Activated T-helper 2 cell treated with anti-CD3 and anti-CD28 coated beads, Interferon-gamma antibody, Interleukin-2, Interleukin-4, amounts not matched to agents 10 μg/mL and 5 μg/mL and 100 μg/mL, durations not matched to agents 14 hours and 24 hours and 36 hours (primary cell): ENCODE measurements at regions not wholly inside any gene's neighbourhood (a gene's known extent, or its start where the extent isn't known, plus 50 kb on each side); places are given as distances from the start of the nearest gene placed in this dataset.

ENCODE experiments used
- DNase-seq: peaks from one replicate; pipeline ENCODE4 v3.0.0; 2021; ENCODE audit warnings: low spot score
- H3K27ac Mint-ChIP-seq: one replicate; pipeline ENCODE4 v1.8.0; 2021; ENCODE audit warnings: mixed read lengths
- H3K27me3 Mint-ChIP-seq: one replicate; pipeline ENCODE4 v1.8.0; 2021; ENCODE audit warnings: low read depth, mixed read lengths
- H3K36me3 Mint-ChIP-seq: one replicate; pipeline ENCODE4 v1.8.0; 2021; ENCODE audit warnings: low read depth, mixed read lengths
- H3K4me1 Mint-ChIP-seq: one replicate; pipeline ENCODE4 v1.8.0; 2021; ENCODE audit warnings: low read depth, mixed read lengths
- H3K4me3 Mint-ChIP-seq: one replicate; pipeline ENCODE4 v1.8.0; 2021; ENCODE audit warnings: low read depth, mild to moderate bottlenecking, moderate library complexity, mixed read lengths
- H3K9me3 Mint-ChIP-seq: one replicate; pipeline ENCODE4 v1.8.0; 2021; ENCODE audit warnings: mixed read lengths
- intact Hi-C: fragments of 100-400 bp; cut with micrococcal nuclease; formaldehyde crosslinking; loops from one replicate; pipeline ENCODE4 v1.15.1; 2023

- Mint-ChIP-seq H3K27me3 (no peaks in the 10 kb centered on the region), H3K4me1 (no peaks in the 10 kb centered on the region), H3K36me3 (no peaks in the 10 kb centered on the region), H3K9me3 (peaks cover 18% of the 10 kb centered on the region), H3K4me3 (no peak overlapping the region), H3K27ac (no peak overlapping the region)
- no peak for DNase-seq
- intact Hi-C loops = no loop called here
These were observed 574.7 kb downstream of the PCDH7 start for GRCh38 chr4:31294655-31295480.

DNA sequence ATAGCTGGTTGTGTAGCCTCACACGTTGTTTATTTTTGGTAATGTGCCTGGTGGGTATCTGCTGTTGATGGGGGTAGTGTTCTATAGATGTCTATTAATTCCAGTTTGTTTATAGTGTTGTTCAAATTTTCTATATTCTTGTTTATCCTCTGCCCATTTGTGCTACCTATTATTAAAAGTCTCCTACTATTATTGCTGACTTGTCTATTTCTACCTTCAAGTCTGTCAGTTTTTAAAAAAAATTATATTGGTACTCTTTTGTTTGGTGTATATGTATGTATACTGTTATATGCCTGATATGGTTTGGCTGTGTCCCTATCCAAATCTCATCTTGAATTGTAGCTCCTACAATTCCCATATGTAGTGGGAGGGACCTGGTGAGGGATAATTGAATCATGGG lies 578.6 kb downstream of the PCDH7 start:
- Mint-ChIP-seq H3K27ac (no peak overlapping the region), H3K4me1 (no peaks in the 10 kb centered on the region), H3K4me3 (no peak overlapping the region), H3K9me3 (peaks cover 23% of the 10 kb centered on the region), H3K27me3 (no peaks in the 10 kb centered on the region), H3K36me3 (no peaks in the 10 kb centered on the region)
- intact Hi-C loops = no loop called here
- DNase-seq = no peak

DNA sequence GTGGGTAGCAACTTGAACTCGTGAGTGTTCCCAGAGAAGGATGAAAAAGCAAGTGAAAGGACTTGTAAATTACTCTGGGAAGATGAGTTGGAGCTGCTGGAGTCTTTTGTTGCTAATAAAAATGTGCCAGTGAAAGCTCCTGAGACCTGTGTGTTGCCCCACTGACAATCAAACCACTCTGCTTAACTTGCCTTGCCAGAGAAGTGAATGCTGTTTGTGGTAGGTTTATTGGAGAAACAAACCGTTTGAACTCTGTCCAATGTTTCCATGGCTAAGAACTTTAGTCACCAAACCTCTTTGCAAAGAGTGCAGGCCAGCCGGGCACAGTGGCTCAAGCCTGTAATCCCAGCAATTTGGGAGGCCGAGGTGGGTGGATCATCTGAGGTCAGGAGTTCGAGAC lies 586.9 kb downstream of the PCDH7 start:
- Mint-ChIP-seq H3K36me3 (no peaks in the 10 kb centered on the region), H3K4me1 (no peaks in the 10 kb centered on the region), H3K27me3 (no peaks in the 10 kb centered on the region), H3K4me3 (no peak overlapping the region), H3K27ac (no peak overlapping the region), H3K9me3 (peaks cover 31% of the 10 kb centered on the region)
- DNase-seq = no peak
- intact Hi-C loops = no loop called here

DNA sequence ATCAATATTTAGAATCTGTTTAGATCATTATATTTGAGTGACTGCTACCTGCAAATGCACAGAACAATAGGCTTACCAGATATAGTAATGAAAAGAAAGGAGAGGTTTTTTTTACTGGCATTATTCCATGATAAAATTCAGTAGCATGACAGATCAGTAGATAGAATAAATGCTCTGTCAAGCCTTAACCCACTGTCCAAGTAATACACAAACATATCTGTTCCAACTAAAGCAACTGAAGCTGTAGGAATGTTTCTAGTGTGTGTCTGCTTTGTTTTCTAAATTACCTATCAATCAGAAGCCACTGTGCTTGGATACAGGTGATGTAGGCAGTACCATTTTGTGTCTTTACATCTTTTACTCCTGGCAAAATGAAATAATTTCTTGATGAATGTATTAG lies 604.6 kb downstream of the PCDH7 start:
- H3K27me3 Mint-ChIP-seq = no peaks in the 10 kb centered on the region
- H3K9me3 Mint-ChIP-seq = peaks cover 17% of the 10 kb centered on the region
- H3K27ac Mint-ChIP-seq = no peak overlapping the region
- no peaks in the 10 kb centered on the region for H3K4me1 Mint-ChIP-seq
- intact Hi-C loops = no loop called here
- no peaks in the 10 kb centered on the region for H3K36me3 Mint-ChIP-seq
- no peak overlapping the region for H3K4me3 Mint-ChIP-seq
- no peak for DNase-seq

DNA sequence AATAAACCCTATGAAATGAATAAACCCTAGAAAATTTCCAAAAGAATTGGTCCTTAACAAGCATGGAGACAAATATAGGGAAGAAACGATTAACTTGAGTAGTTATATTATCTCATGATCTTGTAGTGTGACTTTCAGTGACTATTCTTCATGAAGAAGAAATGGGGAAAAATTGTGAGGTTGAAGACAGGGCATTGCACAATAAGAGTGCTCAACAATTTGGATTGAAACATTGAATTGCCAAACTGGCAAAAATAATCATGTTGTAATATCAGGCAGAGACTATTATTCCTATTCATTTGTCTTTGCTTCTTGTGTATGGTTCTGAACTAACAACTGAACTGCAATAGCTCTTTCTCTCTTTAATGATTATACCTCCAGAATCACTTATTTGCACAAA lies 605.1 kb downstream of the PCDH7 start:
- H3K4me3 Mint-ChIP-seq = no peak overlapping the region
- no peaks in the 10 kb centered on the region for H3K4me1 Mint-ChIP-seq
- no peak for DNase-seq
- H3K36me3 Mint-ChIP-seq = no peaks in the 10 kb centered on the region
- no peaks in the 10 kb centered on the region for H3K27me3 Mint-ChIP-seq
- H3K9me3 Mint-ChIP-seq = peaks cover 17% of the 10 kb centered on the region
- intact Hi-C loops = no loop called here
- H3K27ac Mint-ChIP-seq = no peak overlapping the region

- DNase-seq = no peak
- peaks cover 15% of the 10 kb centered on the region for H3K9me3 Mint-ChIP-seq
- no peaks in the 10 kb centered on the region for H3K36me3 Mint-ChIP-seq
- no peaks in the 10 kb centered on the region for H3K4me1 Mint-ChIP-seq
- H3K4me3 Mint-ChIP-seq = no peak overlapping the region
- H3K27ac Mint-ChIP-seq = no peak overlapping the region
- intact Hi-C loops = no loop called here
- no peaks in the 10 kb centered on the region for H3K27me3 Mint-ChIP-seq
These were observed 606.9 kb downstream of the PCDH7 start for GRCh38 chr4:31327031-31327430.

- Mint-ChIP-seq H3K4me1 (no peaks in the 10 kb centered on the region), H3K27ac (no peak overlapping the region), H3K4me3 (no peak overlapping the region), H3K27me3 (no peaks in the 10 kb centered on the region), H3K9me3 (peaks cover 11% of the 10 kb centered on the region), H3K36me3 (no peaks in the 10 kb centered on the region)
- DNase-seq = no peak
- intact Hi-C loops = no loop called here
These were observed 608.8 kb downstream of the PCDH7 start for GRCh38 chr4:31328932-31329331.

DNA sequence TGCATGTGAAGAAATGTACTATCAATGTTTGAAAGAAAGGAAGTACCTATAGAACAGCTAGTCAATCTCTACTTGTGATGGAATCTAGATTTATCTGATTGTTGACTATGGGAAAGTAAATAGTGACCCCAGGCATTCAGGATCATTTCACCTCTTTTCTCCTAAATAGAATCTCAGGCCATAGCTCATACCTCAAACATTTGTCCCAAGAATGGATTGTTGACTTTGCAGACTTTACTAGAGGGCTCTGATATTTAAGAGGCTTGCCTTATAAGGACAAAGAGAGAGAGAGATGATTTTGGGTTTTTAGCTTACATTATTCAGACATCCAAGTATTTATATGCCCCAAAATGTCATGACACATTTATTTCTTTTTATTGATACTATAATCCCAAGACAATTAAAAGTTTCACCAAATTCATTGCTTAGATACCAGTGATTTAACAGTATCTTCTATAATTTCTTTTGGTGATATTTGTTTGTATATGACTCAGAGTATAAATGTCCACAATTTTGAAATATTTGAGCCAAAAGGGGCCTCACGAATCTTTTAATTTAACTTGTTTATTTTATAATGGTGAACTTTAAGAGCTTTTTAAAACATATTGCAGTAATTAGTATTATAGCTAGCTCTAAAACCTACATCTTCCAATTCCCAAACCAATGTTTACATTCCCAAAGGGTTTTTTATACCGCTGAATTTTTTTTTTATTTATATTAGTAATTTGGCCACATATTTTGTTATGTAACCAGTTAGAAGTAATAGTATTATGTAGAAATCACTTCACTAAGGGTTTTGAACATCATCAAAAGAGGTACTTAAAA lies 614.1 kb downstream of the PCDH7 start:
- Mint-ChIP-seq H3K4me1 (no peaks in the 10 kb centered on the region), H3K27ac (no peak overlapping the region), H3K27me3 (no peaks in the 10 kb centered on the region), H3K4me3 (no peak overlapping the region), H3K36me3 (no peaks in the 10 kb centered on the region), H3K9me3 (peaks cover 17% of the 10 kb centered on the region)
- intact Hi-C loops = no loop called here
- no peak for DNase-seq

GRCh38 chr4:31338000-31338399 lies 617.8 kb downstream of the PCDH7 start:
- H3K36me3 Mint-ChIP-seq = no peaks in the 10 kb centered on the region
- no peaks in the 10 kb centered on the region for H3K4me1 Mint-ChIP-seq
- H3K9me3 Mint-ChIP-seq = peaks cover 39% of the 10 kb centered on the region
- intact Hi-C loops = no loop called here
- no peak for DNase-seq
- no peak overlapping the region for H3K4me3 Mint-ChIP-seq
- H3K27me3 Mint-ChIP-seq = no peaks in the 10 kb centered on the region
- H3K27ac Mint-ChIP-seq = no peak overlapping the region

DNA sequence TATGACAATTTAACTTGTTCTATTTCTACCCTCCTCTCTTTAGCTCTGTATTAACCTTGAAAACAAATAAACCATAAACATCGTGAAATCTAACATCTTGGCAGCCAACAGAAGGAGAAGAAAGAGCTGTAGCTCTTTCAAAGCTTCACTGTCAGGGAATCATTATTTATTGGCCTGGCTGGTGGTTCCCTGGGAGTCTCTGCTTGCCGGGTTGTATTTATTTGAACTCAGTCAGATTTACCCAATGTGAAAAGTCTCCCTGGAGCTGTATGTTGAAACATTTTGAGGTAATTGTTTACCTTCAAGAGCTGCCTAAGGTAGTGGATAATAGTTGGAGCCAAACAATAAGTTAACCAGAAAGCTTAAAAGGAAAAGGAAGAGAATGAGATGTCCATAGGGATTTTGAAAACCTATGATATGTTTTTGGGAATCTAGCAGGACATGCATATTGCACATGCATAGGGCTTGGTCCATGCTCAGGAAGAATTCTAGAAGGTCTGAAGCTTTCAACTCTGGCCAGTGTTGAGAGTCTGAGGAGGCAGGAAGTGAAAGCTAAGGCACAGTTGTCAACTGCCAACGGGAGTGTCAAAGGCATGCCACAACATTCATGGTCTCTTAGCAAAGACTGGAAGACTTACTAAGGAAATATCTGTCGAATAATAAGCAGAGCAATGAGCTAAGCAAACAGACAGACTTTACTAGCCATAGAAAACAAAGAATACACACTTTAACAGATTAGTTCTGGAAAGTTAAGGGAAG lies 621.6 kb downstream of the PCDH7 start:
- intact Hi-C loops = no loop called here
- Mint-ChIP-seq H3K27me3 (no peaks in the 10 kb centered on the region), H3K4me3 (no peak overlapping the region), H3K4me1 (no peaks in the 10 kb centered on the region), H3K36me3 (no peaks in the 10 kb centered on the region), H3K27ac (no peak overlapping the region), H3K9me3 (peaks cover 37% of the 10 kb centered on the region)
- no peak for DNase-seq

- peaks cover 37% of the 10 kb centered on the region for H3K9me3 Mint-ChIP-seq
- no peaks in the 10 kb centered on the region for H3K27me3 Mint-ChIP-seq
- H3K4me3 Mint-ChIP-seq = no peak overlapping the region
- no peak for DNase-seq
- H3K4me1 Mint-ChIP-seq = no peaks in the 10 kb centered on the region
- no peak overlapping the region for H3K27ac Mint-ChIP-seq
- intact Hi-C loops = no loop called here
- H3K36me3 Mint-ChIP-seq = no peaks in the 10 kb centered on the region
These were observed 622.9 kb downstream of the PCDH7 start for GRCh38 chr4:31343061-31343460.

- H3K27me3 Mint-ChIP-seq = no peaks in the 10 kb centered on the region
- no peaks in the 10 kb centered on the region for H3K36me3 Mint-ChIP-seq
- H3K4me3 Mint-ChIP-seq = no peak overlapping the region
- no peaks in the 10 kb centered on the region for H3K4me1 Mint-ChIP-seq
- no peak overlapping the region for H3K27ac Mint-ChIP-seq
- peaks cover 14% of the 10 kb centered on the region for H3K9me3 Mint-ChIP-seq
- DNase-seq = no peak
- intact Hi-C loops = no loop called here
These were observed 629.7 kb downstream of the PCDH7 start for GRCh38 chr4:31349907-31350306.

DNA sequence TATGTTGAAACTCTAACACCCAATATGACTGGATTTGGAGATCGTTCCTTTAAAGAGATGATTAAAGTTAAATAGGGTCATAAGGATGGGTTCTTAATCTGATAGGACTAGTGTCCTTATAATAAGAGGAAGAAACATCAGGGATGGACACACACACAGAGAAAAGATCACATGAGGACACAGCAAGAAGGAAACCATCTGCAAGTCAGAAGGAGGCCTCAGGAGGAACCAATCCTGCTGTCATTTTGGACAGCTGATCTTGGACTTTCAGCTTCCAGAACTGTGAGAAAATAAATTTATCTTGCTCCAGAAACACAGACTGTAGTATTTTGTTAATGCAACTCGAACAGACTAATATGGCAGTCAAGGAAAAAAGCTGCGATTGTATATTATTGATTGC lies 631.5 kb downstream of the PCDH7 start:
- no peaks in the 10 kb centered on the region for H3K36me3 Mint-ChIP-seq
- DNase-seq = no peak
- intact Hi-C loops = no loop called here
- H3K27me3 Mint-ChIP-seq = no peaks in the 10 kb centered on the region
- peaks cover 14% of the 10 kb centered on the region for H3K9me3 Mint-ChIP-seq
- no peak overlapping the region for H3K4me3 Mint-ChIP-seq
- no peak overlapping the region for H3K27ac Mint-ChIP-seq
- no peaks in the 10 kb centered on the region for H3K4me1 Mint-ChIP-seq
